Activated naive CD4-positive, alpha-beta T cell treated with anti-CD3 and anti-CD28 coated beads for 36 hours (primary cell): ENCODE measurements at regions not wholly inside any gene's neighbourhood (a gene's known extent, or its start where the extent isn't known, plus 50 kb on each side); places are given as distances from the start of the nearest gene placed in this dataset.

Source experiments
- CTCF ChIA-PET: fragments of 350-600 bp; sonication (Branson Sonifier 250); formaldehyde crosslinking; loops from one replicate; lab custom pipeline; 2021; ENCODE audit warnings: antibody characterized with exemption; lab: Charles Lee
- DNase-seq: peaks from one replicate; pipeline ENCODE4 v3.0.0-alpha.2; 2020
- H3K27ac Mint-ChIP-seq: one replicate; pipeline ENCODE4 v1.8.0; 2021; ENCODE audit warnings: mild to moderate bottlenecking, mixed read lengths
- H3K27me3 Mint-ChIP-seq: one replicate; pipeline ENCODE4 v1.8.0; 2021; ENCODE audit warnings: low read depth, mixed read lengths
- H3K36me3 Mint-ChIP-seq: one replicate; pipeline ENCODE4 v1.8.0; 2021; ENCODE audit warnings: low read depth, mixed read lengths
- H3K4me1 Mint-ChIP-seq: one replicate; pipeline ENCODE4 v1.8.0; 2021; ENCODE audit warnings: low read depth, mixed read lengths
- H3K4me3 Mint-ChIP-seq: one replicate; pipeline ENCODE4 v1.8.0; 2021; ENCODE audit warnings: mild to moderate bottlenecking, moderate library complexity, mixed read lengths
- H3K9me3 Mint-ChIP-seq: one replicate; pipeline ENCODE4 v1.8.0; 2021; ENCODE audit warnings: mixed read lengths
- intact Hi-C: fragments of 100-400 bp; cut with micrococcal nuclease; formaldehyde crosslinking; loops from one replicate; pipeline ENCODE4 v1.15.1; 2023

DNA sequence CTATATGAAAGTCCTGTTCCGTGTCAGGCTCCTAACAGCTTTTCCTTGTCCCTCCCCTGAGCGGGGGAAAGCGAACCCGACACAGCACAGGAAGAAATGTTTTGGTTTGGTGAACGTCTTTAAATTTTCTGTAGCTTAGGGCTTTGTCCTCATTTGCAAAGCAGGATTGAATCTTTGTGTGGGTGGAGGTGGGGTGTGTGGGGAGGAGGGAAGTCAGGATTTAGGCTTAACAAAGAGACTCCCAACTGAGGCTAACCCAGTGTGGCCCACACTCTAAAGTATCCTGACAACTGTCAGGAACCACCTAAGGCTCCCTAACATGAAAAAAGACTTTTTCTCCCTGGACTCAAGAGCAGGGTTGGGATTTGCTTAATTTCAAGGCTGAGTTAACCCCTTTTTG is 376.2 kb upstream of the C1orf174 start:
- intact Hi-C loops, result no loop called here
- Mint-ChIP-seq H3K27ac (no peak overlapping the region), H3K9me3 (peaks cover 10% of the 10 kb centered on the region), H3K4me3 (no peak overlapping the region), H3K27me3 (peaks cover 24% of the 10 kb centered on the region), H3K36me3 (peaks cover 2% of the 10 kb centered on the region), H3K4me1 (no peaks in the 10 kb centered on the region)
- DNase-seq, result no peak
- CTCF ChIA-PET, result no interaction called here

GRCh38 chr1:4277598-4277997 is 376.8 kb upstream of the AJAP1 start:
- Mint-ChIP-seq H3K9me3 (peaks cover 13% of the 10 kb centered on the region), H3K4me3 (no peak overlapping the region), H3K36me3 (peaks cover 2% of the 10 kb centered on the region), H3K27me3 (peaks cover 27% of the 10 kb centered on the region), H3K4me1 (no peaks in the 10 kb centered on the region), H3K27ac (no peak overlapping the region)
- intact Hi-C loops, result no loop called here
- CTCF ChIA-PET, result no interaction called here
- no peak for DNase-seq

- no peaks in the 10 kb centered on the region for H3K4me1 Mint-ChIP-seq
- H3K27me3 Mint-ChIP-seq, result peaks cover 23% of the 10 kb centered on the region
- H3K9me3 Mint-ChIP-seq, result peaks cover 2% of the 10 kb centered on the region
- CTCF ChIA-PET, result no interaction called here
- intact Hi-C loops, result no loop called here
- DNase-seq, result no peak
- H3K4me3 Mint-ChIP-seq, result no peak overlapping the region
- H3K27ac Mint-ChIP-seq, result no peak overlapping the region
- H3K36me3 Mint-ChIP-seq, result no peaks in the 10 kb centered on the region
Measured at GRCh38 chr1:4284976-4285375, 369.4 kb upstream of the AJAP1 start.

- intact Hi-C loops, result no loop called here
- Mint-ChIP-seq H3K36me3 (no peaks in the 10 kb centered on the region), H3K9me3 (peaks cover 4% of the 10 kb centered on the region), H3K27me3 (peaks cover 41% of the 10 kb centered on the region), H3K27ac (no peak overlapping the region), H3K4me3 (no peak overlapping the region), H3K4me1 (no peaks in the 10 kb centered on the region)
- no peak for DNase-seq
- CTCF ChIA-PET, result no interaction called here
Measured at GRCh38 chr1:4292861-4293260, 361.5 kb upstream of the AJAP1 start.

DNA sequence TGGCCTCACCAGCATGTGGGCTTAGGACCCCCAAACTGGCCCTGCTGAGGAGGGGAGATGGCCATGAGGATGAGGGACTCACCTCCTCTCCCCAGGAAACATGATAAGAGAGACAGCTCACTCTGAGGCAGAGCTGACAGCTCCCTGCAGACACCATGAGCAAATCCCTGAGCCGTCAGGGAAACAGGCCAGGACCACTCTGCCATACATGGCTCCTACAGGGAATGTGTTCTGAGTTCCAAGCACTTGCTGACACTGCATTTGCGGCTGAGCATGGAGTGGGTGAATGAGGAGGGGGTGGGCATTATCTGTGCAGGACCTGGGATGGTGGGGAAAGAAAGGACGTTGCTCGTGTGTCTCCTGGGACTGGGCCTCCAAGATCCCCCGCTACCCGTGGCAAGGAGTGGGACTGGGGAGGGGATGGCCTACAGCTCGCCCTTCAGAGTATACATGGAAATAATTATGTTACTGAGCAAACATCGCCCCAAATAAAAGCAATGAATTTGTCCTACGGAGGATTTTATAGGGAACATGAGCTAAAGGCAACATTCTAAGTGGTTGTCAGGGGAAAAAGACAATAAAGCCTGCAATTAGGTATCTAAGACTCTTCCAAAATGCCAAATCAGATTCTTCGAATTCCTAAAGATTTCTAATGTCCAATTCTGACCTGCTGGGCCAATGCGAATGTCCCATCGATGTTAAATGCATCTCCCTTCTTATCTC is 355.9 kb upstream of the AJAP1 start:
- H3K9me3 Mint-ChIP-seq, result peaks cover 8% of the 10 kb centered on the region
- no peak for DNase-seq
- peaks cover 6% of the 10 kb centered on the region for H3K27me3 Mint-ChIP-seq
- CTCF ChIA-PET, result no interaction called here
- peaks cover 1% of the 10 kb centered on the region for H3K36me3 Mint-ChIP-seq
- H3K27ac Mint-ChIP-seq, result no peak overlapping the region
- intact Hi-C loops, result no loop called here
- H3K4me3 Mint-ChIP-seq, result no peak overlapping the region
- H3K4me1 Mint-ChIP-seq, result no peaks in the 10 kb centered on the region

DNA sequence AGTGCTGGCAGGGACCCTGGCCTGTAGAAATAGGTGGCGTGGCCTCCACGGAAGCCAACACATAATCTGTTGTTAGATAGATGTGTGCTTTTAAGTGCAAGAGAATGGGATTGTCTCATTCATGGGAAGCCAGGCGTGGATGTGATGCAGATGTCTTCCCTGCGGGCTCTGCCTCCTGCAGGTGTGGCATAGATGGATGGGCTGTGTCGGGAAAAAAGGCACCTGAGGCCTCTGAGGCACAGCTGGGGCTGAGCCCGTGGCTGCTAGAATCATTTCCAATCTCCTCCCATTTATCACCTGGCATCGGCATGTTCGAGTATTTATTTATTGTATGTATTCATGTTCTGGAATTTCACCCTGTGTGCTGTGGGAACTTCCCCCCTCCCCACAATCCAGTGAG is 353.4 kb upstream of the AJAP1 start:
- peaks cover 8% of the 10 kb centered on the region for H3K9me3 Mint-ChIP-seq
- no peaks in the 10 kb centered on the region for H3K27me3 Mint-ChIP-seq
- no peak for DNase-seq
- H3K27ac Mint-ChIP-seq, result no peak overlapping the region
- peaks cover 1% of the 10 kb centered on the region for H3K36me3 Mint-ChIP-seq
- no peak overlapping the region for H3K4me3 Mint-ChIP-seq
- H3K4me1 Mint-ChIP-seq, result no peaks in the 10 kb centered on the region
- CTCF ChIA-PET, result no interaction called here
- intact Hi-C loops, result no loop called here

- intact Hi-C loops, result no loop called here
- peaks cover 1% of the 10 kb centered on the region for H3K36me3 Mint-ChIP-seq
- CTCF ChIA-PET, result no interaction called here
Measured at GRCh38 chr1:4303303-4303702, 351.1 kb upstream of the AJAP1 start.

GRCh38 chr1:4305526-4306301 is 348.7 kb upstream of the AJAP1 start:
- intact Hi-C loops, result no loop called here
- Mint-ChIP-seq H3K4me1 (no peaks in the 10 kb centered on the region), H3K4me3 (no peak overlapping the region), H3K27me3 (peaks cover 2% of the 10 kb centered on the region), H3K9me3 (peaks cover 4% of the 10 kb centered on the region), H3K36me3 (peaks cover 1% of the 10 kb centered on the region), H3K27ac (no peak overlapping the region)
- CTCF ChIA-PET, result no interaction called here
- no peak for DNase-seq

More at GRCh38 chr1:4303303-4303702, 351.1 kb upstream of the AJAP1 start:
- Mint-ChIP-seq H3K9me3 (peaks cover 4% of the 10 kb centered on the region), H3K27me3 (no peaks in the 10 kb centered on the region), H3K4me3 (no peak overlapping the region), H3K4me1 (no peaks in the 10 kb centered on the region), H3K27ac (no peak overlapping the region)
- no peak for DNase-seq

- Mint-ChIP-seq H3K27me3 (peaks cover 4% of the 10 kb centered on the region), H3K27ac (no peak overlapping the region), H3K9me3 (peaks cover 4% of the 10 kb centered on the region), H3K4me1 (no peaks in the 10 kb centered on the region), H3K36me3 (peaks cover 1% of the 10 kb centered on the region), H3K4me3 (no peak overlapping the region)
- no peak for DNase-seq
- CTCF ChIA-PET, result interaction anchor here (0.7 kb wide), 1 partner anchor 112 kb away, joined by 3 read pairs; no protein-coding TSS in a partner anchor
- intact Hi-C loops, result no loop called here
Measured at GRCh38 chr1:4306559-4307467, 347.6 kb upstream of the AJAP1 start.

DNA sequence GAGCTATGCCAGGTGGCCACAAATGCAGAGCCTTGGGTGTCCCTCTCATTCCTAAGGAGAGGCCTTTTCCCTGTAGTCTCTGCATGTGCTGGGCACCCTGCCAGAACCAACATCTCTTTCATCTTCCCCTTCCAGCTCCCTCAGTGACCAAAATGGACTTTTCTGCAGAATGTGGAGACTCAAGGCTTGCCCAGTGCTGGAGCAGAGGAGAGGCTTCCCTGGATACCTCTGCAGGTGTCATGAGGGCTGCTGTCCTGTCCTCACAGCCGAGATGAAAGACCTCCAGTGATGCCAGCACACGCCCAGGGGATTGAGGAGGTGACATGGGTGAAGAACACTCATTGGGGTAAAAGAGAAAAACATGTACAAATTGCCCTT is 347.0 kb upstream of the AJAP1 start:
- peaks cover 7% of the 10 kb centered on the region for H3K27me3 Mint-ChIP-seq
- H3K9me3 Mint-ChIP-seq, result peaks cover 4% of the 10 kb centered on the region
- no peak for DNase-seq
- intact Hi-C loops, result no loop called here
- no peak overlapping the region for H3K4me3 Mint-ChIP-seq
- H3K4me1 Mint-ChIP-seq, result no peaks in the 10 kb centered on the region
- CTCF ChIA-PET, result interaction anchor here (0.7 kb wide), 1 partner anchor 111 kb away, joined by 3 read pairs; no protein-coding TSS in a partner anchor
- peaks cover 1% of the 10 kb centered on the region for H3K36me3 Mint-ChIP-seq
- no peak overlapping the region for H3K27ac Mint-ChIP-seq

DNA sequence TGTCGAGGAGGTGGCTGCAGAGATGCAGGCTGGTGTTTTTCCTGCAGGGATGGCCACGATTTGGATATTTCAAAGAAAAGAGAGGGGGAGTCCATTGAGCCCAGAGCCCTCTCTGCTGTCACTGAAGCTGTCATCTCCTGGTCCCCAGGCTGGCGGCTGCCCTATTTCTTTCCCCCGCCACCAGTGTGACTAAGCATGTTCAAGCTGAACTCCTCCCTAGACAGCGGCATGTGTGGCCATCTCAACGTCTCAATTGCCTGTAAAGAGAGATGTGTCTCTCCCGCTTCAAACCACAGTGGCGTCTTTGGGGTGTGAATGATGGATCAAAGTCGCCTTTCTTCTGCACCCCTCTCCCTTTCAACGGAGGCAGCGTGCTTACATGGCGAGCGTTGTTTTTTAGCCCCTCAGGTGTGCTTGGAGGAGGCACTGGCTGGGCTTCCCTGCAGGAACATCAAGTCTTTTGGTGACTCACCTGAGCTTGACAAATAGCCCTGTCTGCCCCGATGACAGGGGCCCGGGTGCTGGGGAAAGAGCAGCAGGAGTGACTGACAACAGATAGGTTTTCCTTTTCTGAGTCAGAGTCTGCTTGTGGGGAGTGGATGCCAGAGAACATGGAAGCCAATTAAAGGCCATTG is 346.4 kb upstream of the AJAP1 start:
- H3K4me3 Mint-ChIP-seq, result no peak overlapping the region

GRCh38 chr1:4308806-4309205 is 345.6 kb upstream of the AJAP1 start:
- Mint-ChIP-seq H3K4me1 (no peaks in the 10 kb centered on the region), H3K4me3 (no peak overlapping the region), H3K27ac (no peak overlapping the region), H3K27me3 (peaks cover 11% of the 10 kb centered on the region), H3K9me3 (peaks cover 7% of the 10 kb centered on the region), H3K36me3 (no peaks in the 10 kb centered on the region)
- intact Hi-C loops, result no loop called here
- DNase-seq, result no peak
- CTCF ChIA-PET, result no interaction called here

More for the DNA sequence above, 346.4 kb upstream of the AJAP1 start:
- Mint-ChIP-seq H3K27me3 (peaks cover 7% of the 10 kb centered on the region), H3K4me1 (no peaks in the 10 kb centered on the region), H3K36me3 (no peaks in the 10 kb centered on the region), H3K27ac (no peak overlapping the region), H3K9me3 (peaks cover under 1% of the 10 kb centered on the region)
- DNase-seq, result no peak
- intact Hi-C loops, result no loop called here
- CTCF ChIA-PET, result interaction anchor here (0.7 kb wide), 1 partner anchor 111 kb away, joined by 3 read pairs; no protein-coding TSS in a partner anchor
